Motor neuron (in vitro differentiated cells): ENCODE measurements at regions not wholly inside any gene's neighbourhood (a gene's known extent, or its start where the extent isn't known, plus 50 kb on each side); places are given as distances from the start of the nearest gene placed in this dataset.

Source experiments
- ATAC-seq, 8 experiments: fragments of 200-7000 bp; cut with Tn5 transposase; replicated peaks in 6 of 8; 2 replicates each; pipeline ENCODE4 v1.8.0; 2021; ENCODE audit warnings: mild to moderate bottlenecking in 8 of 8, moderate library complexity in 8 of 8
- H3K27ac ChIP-seq, 2 donors: fragments of 250-450 bp; sonication (Bioruptor Pico); 2 replicates each; pipeline ENCODE4 v1.9.0; 2021; ENCODE audit warnings: antibody characterized with exemption in 2 of 2, mild to moderate bottlenecking in 2 of 2, moderate library complexity in 1 of 2
- H3K4me1 ChIP-seq, 2 donors: fragments of 250-450 bp; sonication (Bioruptor Pico); replicated peaks in 1 of 2; 2 replicates each; pipeline ENCODE4 v1.6.1; 2021; ENCODE audit warnings: antibody characterized with exemption in 2 of 2, mild to moderate bottlenecking in 2 of 2, moderate library complexity in 1 of 2
- H3K4me3 ChIP-seq, 5 donors: fragments of 250-450 bp; sonication (Bioruptor Pico); 2 replicates each; pipeline ENCODE4 v1.9.0; 2021; ENCODE audit warnings: antibody characterized with exemption in 5 of 5, mild to moderate bottlenecking in 5 of 5, moderate library complexity in 4 of 5
- WGBS, 10 experiments: fragments of 450-650 bp; shearing (Covaris generic); methylation state at CpG; one replicate each; pipeline ENCODE4 v1.0.0; 2022; 5-methylcytosine and 5-hydroxymethylcytosine counted together
- in situ Hi-C, 9 experiments: fragments of 400-800 bp; cut with MboI; loops; one replicate each; pipeline ENCODE4 v1.15.0; 2021; ENCODE audit warnings: low sequenced_read_pairs in 9 of 9, low pct_unique_long_range_greater_than_20kb in 2 of 9; ENCODE audit not compliant: unreplicated experiment in 9 of 9

GRCh38 chr2:41759880-41760279 lies 287.9 kb upstream of the PKDCC start:
- WGBS, 10 experiments, result 0 to 92% (median 43%) methylated on average over 1 to 2 of the region's 3 CpGs; no CpG with 5 or more reads in 1 of the 10 experiments
- in situ Hi-C loops, result no loop called here
- ATAC-seq, result no peak
- Histone ChIP-seq H3K27ac (no peak overlapping the region), H3K4me1 (peaks cover 0 to 8% of the 10 kb centered on the region in 2 donors), H3K4me3 (no peak overlapping the region)

- H3K4me3 ChIP-seq, result no peak overlapping the region
- 0 to 60% (median 44%) methylated on average over 1 to 4 of the region's 4 CpGs; no CpG with 5 or more reads in 2 of the 10 experiments for WGBS, 10 experiments
Measured at GRCh38 chr2:41763141-41763540, 284.7 kb upstream of the PKDCC start.

DNA sequence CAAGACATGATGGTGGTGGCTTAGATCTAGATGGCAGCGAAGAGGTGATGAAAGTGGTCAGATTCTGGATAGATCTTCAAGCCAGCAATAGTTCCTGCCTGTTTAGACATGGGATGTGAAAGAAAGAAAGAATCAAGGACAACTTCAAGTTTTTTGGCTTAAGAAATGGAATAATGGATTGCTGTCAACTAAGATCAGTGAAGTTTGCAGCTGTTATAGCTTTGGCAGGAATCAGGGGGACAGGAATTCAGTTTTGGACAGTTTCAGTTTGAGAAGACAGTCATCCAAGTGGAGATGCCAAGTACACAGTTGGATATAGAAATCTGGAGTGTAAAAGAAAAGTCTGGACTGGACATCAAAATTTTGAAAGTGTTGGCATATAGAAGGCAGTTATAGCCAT lies 283.7 kb upstream of the PKDCC start:
- no peak overlapping the region for H3K27ac ChIP-seq
- in situ Hi-C loops, result no loop called here
- peaks cover 0 to 12% of the 10 kb centered on the region in 2 donors for H3K4me1 ChIP-seq
- WGBS, 10 experiments, result 0 to 100% (median 86%) methylated on average over 1 of the region's 1 CpG; no CpG with 5 or more reads in 3 of the 10 experiments
- ATAC-seq, result no peak
- H3K4me3 ChIP-seq, result no peak overlapping the region

More at GRCh38 chr2:41763141-41763540, 284.7 kb upstream of the PKDCC start:
- Histone ChIP-seq H3K27ac (no peak overlapping the region), H3K4me1 (peaks cover 0 to 9% of the 10 kb centered on the region in 2 donors)
- in situ Hi-C loops, result no loop called here
- peak in 1 of 8 experiments; percentile 31 for ATAC-seq

DNA sequence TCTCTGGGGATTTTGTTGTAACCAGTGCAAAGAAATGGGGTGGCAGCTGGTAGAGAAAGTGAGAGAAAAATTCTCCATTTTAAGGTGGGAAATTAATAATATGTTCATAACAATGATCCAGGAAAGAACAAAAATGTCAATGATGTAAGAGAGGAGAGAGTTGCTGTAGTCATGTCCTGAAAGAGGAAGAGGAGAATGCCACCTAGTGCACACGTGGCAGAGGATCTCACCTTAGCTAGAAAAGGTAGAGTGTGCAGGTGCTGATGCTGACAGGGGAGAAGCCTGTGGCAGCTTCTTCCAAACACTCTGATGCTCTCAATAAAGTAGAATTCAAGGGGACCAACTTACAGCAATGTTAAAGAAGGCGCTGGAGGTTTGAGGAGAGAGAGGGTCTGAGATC lies 282.9 kb upstream of the PKDCC start:
- ATAC-seq, result no peak
- Histone ChIP-seq H3K27ac (no peak overlapping the region), H3K4me1 (peaks cover 0 to 12% of the 10 kb centered on the region in 2 donors), H3K4me3 (no peak overlapping the region)
- WGBS, 10 experiments, result 0 to 100% (median 64%) methylated on average over 1 to 2 of the region's 2 CpGs
- in situ Hi-C loops, result no loop called here

- no peak overlapping the region for H3K27ac ChIP-seq
- WGBS, 10 experiments, result 10 to 87% (median 70%) methylated on average over 2 to 6 of the region's 6 CpGs; no CpG with 5 or more reads in 2 of the 10 experiments
- H3K4me1 ChIP-seq, result peaks cover 5 to 8% of the 10 kb centered on the region in 2 donors
- in situ Hi-C loops, result no loop called here
- peak in 2 of 8 experiments; percentile 32 to 54 for ATAC-seq
- no peak overlapping the region for H3K4me3 ChIP-seq
Measured at GRCh38 chr2:41768310-41768709, 279.5 kb upstream of the PKDCC start.

DNA sequence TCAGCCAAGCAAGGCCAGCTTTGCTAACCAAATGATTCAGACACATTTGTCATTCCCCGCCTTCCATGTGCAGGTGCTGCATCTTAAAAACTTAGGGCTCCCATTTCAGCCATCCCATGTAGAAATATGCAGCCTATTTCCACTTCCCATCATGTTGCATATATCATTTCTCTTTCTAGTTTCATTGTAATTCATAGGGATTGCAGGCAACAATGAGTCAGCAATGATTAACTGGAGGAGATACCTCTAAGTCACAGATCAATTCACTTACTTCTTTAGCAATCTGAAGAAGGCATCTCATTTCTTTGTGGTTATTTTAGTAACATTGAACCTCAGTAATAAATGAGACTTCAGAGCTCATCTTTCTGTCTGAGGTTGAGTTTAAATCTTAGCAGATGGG lies 276.1 kb upstream of the PKDCC start:
- WGBS, 10 experiments, result 0 to 100% (median 67%) methylated on average over 1 of the region's 1 CpG; no CpG with 5 or more reads in 5 of the 10 experiments
- in situ Hi-C loops, result no loop called here
- H3K4me1 ChIP-seq, result peaks cover 4 to 8% of the 10 kb centered on the region in 2 donors
- no peak overlapping the region for H3K27ac ChIP-seq
- ATAC-seq, result peak in 5 of 8 experiments; percentile 18 to 65 (median 51)
- no peak overlapping the region for H3K4me3 ChIP-seq

GRCh38 chr2:41772697-41773096 lies 275.1 kb upstream of the PKDCC start:
- no peak for ATAC-seq
- Histone ChIP-seq H3K4me1 (peaks cover 4 to 8% of the 10 kb centered on the region in 2 donors), H3K4me3 (no peak overlapping the region), H3K27ac (no peak overlapping the region)
- in situ Hi-C loops, result no loop called here
- WGBS, 10 experiments, result 53 to 100% (median 94%) methylated on average over 1 to 4 of the region's 4 CpGs; no CpG with 5 or more reads in 1 of the 10 experiments

- Histone ChIP-seq H3K27ac (no peak overlapping the region), H3K4me1 (peaks cover 0 to 8% of the 10 kb centered on the region in 2 donors), H3K4me3 (no peak overlapping the region)
- in situ Hi-C loops, result no loop called here
- peak in 1 of 8 experiments; percentile 31 for ATAC-seq
- WGBS, 10 experiments, result 0 to 81% (median 52%) methylated on average over 1 to 3 of the region's 3 CpGs; no CpG with 5 or more reads in 2 of the 10 experiments
Measured at GRCh38 chr2:41774011-41774605, 273.7 kb upstream of the PKDCC start.

DNA sequence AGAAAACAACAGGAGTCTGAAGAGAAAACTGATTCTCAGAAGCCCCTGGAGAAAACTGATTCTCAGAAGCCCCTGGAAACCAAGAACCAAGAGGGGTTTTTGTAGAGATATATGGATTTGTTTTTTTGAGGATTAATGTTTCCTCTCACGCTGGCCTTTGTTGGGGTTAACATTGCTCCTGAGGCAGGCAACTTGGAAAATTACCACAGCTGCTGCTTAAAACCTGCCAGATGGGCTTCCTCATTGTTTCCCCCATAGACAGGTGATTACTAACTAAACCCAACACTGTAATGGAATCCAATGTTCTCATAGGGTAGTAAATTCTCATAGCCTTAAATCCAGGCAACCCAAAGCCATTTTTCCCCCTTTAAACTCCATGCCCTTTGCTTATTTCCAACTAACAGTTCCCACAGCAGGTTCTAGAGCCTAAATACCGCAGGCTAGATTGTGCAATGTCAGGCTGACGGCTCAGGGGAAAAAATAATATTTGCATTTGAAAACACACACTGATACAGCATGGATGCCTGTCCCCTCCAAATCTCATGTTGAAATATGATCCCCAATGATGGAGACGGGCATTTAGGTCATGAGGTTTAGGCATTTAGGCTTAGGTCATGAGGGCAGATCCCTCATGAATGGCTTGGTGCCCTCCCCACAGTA lies 272.3 kb upstream of the PKDCC start:
- Histone ChIP-seq H3K4me3 (no peak overlapping the region), H3K27ac (no peak overlapping the region), H3K4me1 (peaks cover 0 to 8% of the 10 kb centered on the region in 2 donors)
- no peak for ATAC-seq
- in situ Hi-C loops, result loop anchor here in 8 of 9 experiments (25.0 kb wide), 2 partner anchors 363 to 1863 kb away; no protein-coding TSS in a partner anchor
- whole genome bisulfite sequencing, 10 experiments, result 8 to 100% (median 67%) methylated on average over 1 to 4 of the region's 4 CpGs; no CpG with 5 or more reads in 1 of the 10 experiments

- no peak overlapping the region for H3K27ac ChIP-seq
- WGBS, 10 experiments, result 0 to 100% (median 56%) methylated on average over 1 to 3 of the region's 3 CpGs
- H3K4me3 ChIP-seq, result no peak overlapping the region
- no peaks in the 10 kb centered on the region for H3K4me1 ChIP-seq
- ATAC-seq, result no peak
- in situ Hi-C loops, result loop anchor here in 8 of 9 experiments (25.0 kb wide), 2 partner anchors 368 to 1868 kb away; no protein-coding TSS in a partner anchor
Measured at GRCh38 chr2:41779888-41780287, 267.9 kb upstream of the PKDCC start.

GRCh38 chr2:41782306-41783158 lies 265.3 kb upstream of the PKDCC start:
- in situ Hi-C loops, result loop anchor here in 8 of 9 experiments (25.0 kb wide), 2 partner anchors 370 to 1870 kb away; no protein-coding TSS in a partner anchor
- H3K4me1 ChIP-seq, result no peaks in the 10 kb centered on the region
- peak in 2 of 8 experiments; percentile 30 to 40 for ATAC-seq
- WGBS, 10 experiments, result 7 to 50% (median 28%) methylated on average over 2 to 6 of the region's 6 CpGs
- H3K27ac ChIP-seq, result no peak overlapping the region
- no peak overlapping the region for H3K4me3 ChIP-seq

DNA sequence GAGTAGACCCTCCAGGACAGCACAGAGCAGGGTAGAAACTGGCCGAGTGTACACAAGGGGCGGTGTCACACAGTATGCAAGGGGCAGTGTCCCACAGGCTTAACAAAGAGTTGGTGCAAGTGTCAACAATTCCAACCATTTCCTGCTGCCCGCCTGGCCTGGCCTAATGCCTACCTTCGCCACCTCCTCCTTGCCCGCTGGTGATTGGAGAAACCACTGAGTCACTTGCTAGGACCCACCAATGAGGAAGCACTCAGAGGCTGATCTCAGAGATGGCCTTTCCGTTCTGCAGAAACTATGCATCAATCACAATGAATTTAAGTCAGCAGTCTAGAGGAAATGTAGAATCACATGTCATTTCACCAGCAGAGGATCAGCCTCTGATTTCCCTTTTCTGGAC lies 263.3 kb upstream of the PKDCC start:
- Histone ChIP-seq H3K4me3 (no peak overlapping the region), H3K27ac (no peak overlapping the region), H3K4me1 (no peaks in the 10 kb centered on the region)
- ATAC-seq, result peak in 2 of 8 experiments; percentile 24 to 31
- WGBS, 10 experiments, result 40 to 100% (median 80%) methylated on average over 1 to 6 of the region's 6 CpGs; no CpG with 5 or more reads in 4 of the 10 experiments
- in situ Hi-C loops, result loop anchor here in 8 of 9 experiments (25.0 kb wide), 2 partner anchors 372 to 1872 kb away; no protein-coding TSS in a partner anchor
